Karpas-422 (cell line): ENCODE measurements at regions not wholly inside any gene's neighbourhood (a gene's known extent, or its start where the extent isn't known, plus 50 kb on each side); places are given as distances from the start of the nearest gene placed in this dataset.

ENCODE experiments used
- DNase-seq: peaks from one replicate; pipeline ENCODE4 v3.0.0-alpha.2; 2015
- H2AFZ ChIP-seq: fragments of 200-600 bp; sonication (generic); 2 replicates; pipeline ENCODE4 v1.6.1; 2014; ENCODE audit warnings: antibody characterized with exemption, low read length, mixed read lengths
- H3K27ac ChIP-seq: fragments of 200-600 bp; sonication (generic); 2 replicates; pipeline ENCODE4 v1.5.1; 2014; ENCODE audit warnings: mild to moderate bottlenecking, low read length, moderate library complexity
- H3K27me3 ChIP-seq: fragments of 200-600 bp; sonication (generic); 2 replicates; pipeline ENCODE4 v1.6.1; 2014; ENCODE audit warnings: low read length, mixed read lengths
- H3K36me3 ChIP-seq: fragments of 200-600 bp; sonication (generic); 2 replicates; pipeline ENCODE4 v1.6.1; 2014; ENCODE audit warnings: low read length, mixed read lengths; ENCODE audit not compliant: insufficient read depth
- H3K4me1 ChIP-seq: fragments of 200-600 bp; sonication (generic); 2 replicates; pipeline ENCODE4 v1.6.1; 2014; ENCODE audit warnings: mild to moderate bottlenecking, low read length, mixed read lengths
- H3K4me2 ChIP-seq: fragments of 200-600 bp; sonication (generic); 2 replicates; pipeline ENCODE4 v1.6.1; 2014; ENCODE audit warnings: low read length, low read depth, mild to moderate bottlenecking; ENCODE audit not compliant: poor library complexity, severe bottlenecking
- H3K4me3 ChIP-seq: fragments of 200-600 bp; sonication (generic); 2 replicates; pipeline ENCODE4 v1.5.1; 2014; ENCODE audit warnings: mild to moderate bottlenecking, antibody characterized with exemption, low read length, mixed read lengths
- H3K79me2 ChIP-seq: fragments of 200-600 bp; sonication (generic); 2 replicates; pipeline ENCODE4 v1.6.1; 2014; ENCODE audit warnings: mild to moderate bottlenecking, low read length, mixed read lengths
- H3K9ac ChIP-seq: fragments of 200-600 bp; sonication (generic); 2 replicates; pipeline ENCODE4 v1.6.0; 2014; ENCODE audit warnings: low read length
- H3K9me2 ChIP-seq: fragments of 200-600 bp; sonication (generic), shearing (Covaris generic); replicated peaks from 2 replicates; pipeline ENCODE4 v1.6.0; 2014; ENCODE audit warnings: mild to moderate bottlenecking, low read length, moderate library complexity; ENCODE audit not compliant: insufficient read depth
- H3K9me3 ChIP-seq: fragments of 300-700, 200-600 bp; sonication (generic); 2 replicates; pipeline ENCODE4 v1.6.1; 2014; ENCODE audit warnings: low read length, mixed read lengths
- H4K20me1 ChIP-seq: fragments of 200-600 bp; sonication (generic); 2 replicates; pipeline ENCODE4 v1.6.1; 2014; ENCODE audit warnings: mild to moderate bottlenecking, antibody characterized with exemption, low read length, low read depth; ENCODE audit not compliant: insufficient read depth

DNA sequence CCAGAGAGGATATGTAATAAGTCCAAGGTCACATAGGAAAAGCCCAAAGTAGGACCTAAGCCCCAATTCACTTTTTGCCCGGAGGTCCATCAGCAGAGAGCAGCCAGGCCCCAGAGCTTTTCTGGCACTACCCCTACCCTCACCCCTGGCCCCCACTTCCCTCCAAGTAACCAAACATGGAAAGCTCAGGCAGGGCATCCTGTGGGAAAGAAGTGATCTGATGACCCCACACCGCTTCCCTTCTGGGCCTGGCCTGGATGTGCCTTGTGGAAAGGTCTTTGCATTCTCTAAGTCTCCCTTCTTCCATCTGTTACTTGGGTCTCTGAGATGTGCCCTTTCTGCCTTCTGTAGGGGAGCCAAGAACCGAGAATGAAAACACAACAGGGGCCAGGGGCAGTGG lies 136.9 kb downstream of the TMEM132E start:
- no peaks in the 10 kb centered on the region for H3K27me3 ChIP-seq
- H3K4me1 ChIP-seq = no peaks in the 10 kb centered on the region
- no peaks in the 10 kb centered on the region for H3K36me3 ChIP-seq
- H3K9me2 ChIP-seq = no peaks in the 10 kb centered on the region
- H3K27ac ChIP-seq = no peak overlapping the region
- H3K4me2 ChIP-seq = no peak overlapping the region
- H4K20me1 ChIP-seq = 0 out of 2 replicates have a peak, but pooled peaks cover 3% of the 10 kb centered on the region
- H3K9ac ChIP-seq = no peak overlapping the region
- no peaks in the 10 kb centered on the region for H3K9me3 ChIP-seq
- no peak for DNase-seq
- H3K4me3 ChIP-seq = no peak overlapping the region
- no peak overlapping the region for H2AFZ ChIP-seq
- no peaks in the 10 kb centered on the region for H3K79me2 ChIP-seq

DNA sequence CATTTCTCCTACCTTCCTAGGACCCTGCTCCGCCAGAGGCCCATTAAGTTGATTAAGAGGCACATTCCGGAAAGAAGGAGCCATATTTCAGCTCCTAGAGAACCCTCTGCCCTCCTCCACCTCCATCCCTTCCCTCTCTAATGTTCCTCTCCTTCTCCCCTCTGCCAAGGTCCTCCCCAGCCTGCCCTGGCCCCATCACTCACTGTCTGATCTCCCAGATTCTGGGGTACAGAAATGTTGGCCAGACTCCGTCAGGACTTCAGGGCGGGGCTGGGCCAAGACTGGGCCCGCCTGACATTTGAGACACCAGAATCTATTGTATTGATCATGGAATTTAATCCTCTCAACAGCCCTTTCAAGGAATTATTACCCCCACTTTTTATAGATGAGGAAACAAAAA lies 136.1 kb downstream of the TMEM132E start:
- H2AFZ ChIP-seq = no peak overlapping the region
- no peaks in the 10 kb centered on the region for H3K27me3 ChIP-seq
- H3K9ac ChIP-seq = no peak overlapping the region
- no peak overlapping the region for H3K4me3 ChIP-seq
- 0 out of 2 replicates have a peak, but pooled peaks cover 3% of the 10 kb centered on the region for H4K20me1 ChIP-seq
- no peak overlapping the region for H3K4me2 ChIP-seq
- H3K9me2 ChIP-seq = no peaks in the 10 kb centered on the region
- no peaks in the 10 kb centered on the region for H3K79me2 ChIP-seq
- DNase-seq = no peak
- H3K27ac ChIP-seq = no peak overlapping the region
- no peaks in the 10 kb centered on the region for H3K9me3 ChIP-seq
- no peaks in the 10 kb centered on the region for H3K36me3 ChIP-seq
- H3K4me1 ChIP-seq = no peaks in the 10 kb centered on the region

DNA sequence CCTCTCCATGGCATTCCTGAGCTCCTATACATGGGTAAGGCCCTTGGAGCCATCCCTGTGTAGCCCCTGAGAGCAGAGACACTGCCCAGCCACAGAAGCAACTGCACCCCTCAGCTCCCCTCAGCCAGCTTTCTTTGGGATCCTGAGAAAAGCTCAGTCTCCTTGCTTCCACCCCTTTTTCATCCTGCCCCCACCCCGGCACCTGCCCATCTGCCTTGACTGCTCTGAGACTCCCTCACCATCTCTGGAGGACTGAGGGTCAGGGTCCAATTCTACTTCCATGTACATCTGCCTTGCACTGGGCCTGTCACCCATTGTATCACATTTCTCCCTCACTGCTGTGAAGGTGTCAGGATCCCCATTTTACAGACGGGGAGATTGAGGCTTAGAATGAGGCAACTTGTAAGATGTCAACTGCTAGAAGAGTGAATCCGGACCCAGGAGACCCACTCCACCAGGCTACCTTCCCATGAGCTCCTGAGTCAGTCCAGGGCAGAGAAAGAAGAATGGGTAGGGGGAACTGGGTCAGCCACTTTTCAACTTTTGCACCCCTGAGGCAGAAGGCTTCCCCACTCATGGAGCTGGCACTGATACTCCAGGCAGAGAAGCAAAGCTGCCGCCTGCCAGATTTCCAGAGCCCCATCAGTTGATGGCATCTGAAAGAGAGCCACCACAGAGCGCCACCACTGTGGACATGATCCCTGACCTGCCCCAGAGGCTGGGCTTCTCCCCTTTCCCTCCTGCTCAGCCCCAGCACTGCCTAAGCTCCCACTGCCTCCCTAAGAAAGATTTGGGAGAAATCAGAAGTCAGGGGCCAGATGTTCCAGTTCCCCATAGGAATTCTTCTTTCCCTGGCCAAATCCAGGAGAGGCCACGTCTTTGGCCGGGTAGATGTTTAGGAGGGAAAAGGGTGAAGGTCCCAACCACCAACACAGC lies 135.4 kb downstream of the TMEM132E start:
- no peaks in the 10 kb centered on the region for H3K79me2 ChIP-seq
- H3K9me2 ChIP-seq = no peaks in the 10 kb centered on the region
- H3K9me3 ChIP-seq = no peaks in the 10 kb centered on the region
- H3K27ac ChIP-seq = no peak overlapping the region
- H3K9ac ChIP-seq = no peak overlapping the region
- H3K4me2 ChIP-seq = no peak overlapping the region
- H3K36me3 ChIP-seq = no peaks in the 10 kb centered on the region
- no peaks in the 10 kb centered on the region for H3K4me1 ChIP-seq
- H4K20me1 ChIP-seq = no peaks in the 10 kb centered on the region
- DNase-seq = no peak
- no peak overlapping the region for H2AFZ ChIP-seq
- no peaks in the 10 kb centered on the region for H3K27me3 ChIP-seq
- H3K4me3 ChIP-seq = no peak overlapping the region

DNA sequence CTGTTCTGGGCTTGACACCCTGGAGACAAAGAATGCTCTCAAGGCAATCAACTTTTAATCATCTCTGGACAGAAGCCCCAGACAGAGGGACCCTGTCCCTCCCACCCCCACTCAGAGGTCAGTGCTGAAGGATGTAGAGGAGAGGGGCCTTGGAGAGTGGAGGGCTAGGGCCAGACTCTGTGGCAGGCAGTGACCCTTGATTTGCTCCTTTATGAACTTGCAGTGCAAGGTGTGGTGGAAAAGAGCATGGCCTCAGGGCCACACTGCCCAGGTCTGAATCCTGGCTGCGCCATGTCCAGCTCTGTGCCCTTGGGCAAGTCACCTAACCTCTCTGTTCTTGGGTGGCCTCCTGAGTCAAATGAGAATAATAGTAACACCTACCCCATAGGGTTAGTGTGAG lies 134.3 kb downstream of the TMEM132E start:
- Histone ChIP-seq H3K4me1 (no peaks in the 10 kb centered on the region), H4K20me1 (no peaks in the 10 kb centered on the region), H3K27ac (no peak overlapping the region), H3K4me3 (no peak overlapping the region), H2AFZ (no peak overlapping the region), H3K4me2 (no peak overlapping the region), H3K27me3 (no peaks in the 10 kb centered on the region), H3K9me3 (no peaks in the 10 kb centered on the region), H3K9ac (no peak overlapping the region), H3K36me3 (no peaks in the 10 kb centered on the region), H3K9me2 (no peaks in the 10 kb centered on the region), H3K79me2 (no peaks in the 10 kb centered on the region)
- no peak for DNase-seq

DNA sequence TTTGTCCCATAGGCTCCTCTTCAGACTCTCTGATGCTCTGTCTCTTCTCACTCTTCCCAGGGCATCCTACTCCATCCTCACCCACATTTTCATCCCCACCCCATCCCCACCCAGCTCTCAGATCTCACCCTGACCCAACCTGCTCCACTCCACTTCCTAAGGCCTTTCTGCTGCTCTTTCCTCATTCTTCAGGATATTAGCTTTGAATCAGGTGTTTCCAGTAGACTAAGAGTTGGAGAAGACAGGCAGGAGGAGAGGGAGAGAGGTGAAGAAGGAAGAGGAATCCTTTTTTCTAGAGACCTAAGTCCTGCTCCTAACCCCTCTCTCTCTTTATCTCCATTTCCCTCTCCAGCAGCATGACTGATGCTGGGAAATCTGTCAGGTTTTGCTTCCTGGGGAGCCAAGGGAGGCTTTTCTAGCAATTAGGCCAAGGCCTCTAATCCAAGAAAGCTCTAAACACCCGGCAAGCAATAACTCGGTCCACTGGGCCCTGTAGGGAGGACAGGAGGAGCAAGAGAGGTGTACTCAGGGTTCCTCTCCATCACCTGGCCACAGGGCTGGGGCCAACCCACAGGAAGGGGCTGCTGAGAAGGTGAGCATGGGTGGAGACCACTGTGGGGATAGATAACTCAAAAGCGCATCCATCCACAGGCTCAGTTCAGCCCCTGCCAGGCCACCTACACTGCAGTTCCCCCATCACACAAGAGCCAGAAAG lies 133.3 kb downstream of the TMEM132E start:
- no peak for DNase-seq
- Histone ChIP-seq H3K9ac (no peak overlapping the region), H3K9me2 (no peaks in the 10 kb centered on the region), H3K79me2 (no peaks in the 10 kb centered on the region), H3K27me3 (no peaks in the 10 kb centered on the region), H3K9me3 (no peaks in the 10 kb centered on the region), H4K20me1 (no peaks in the 10 kb centered on the region), H2AFZ (no peak overlapping the region), H3K4me2 (no peak overlapping the region), H3K4me3 (no peak overlapping the region), H3K27ac (no peak overlapping the region), H3K36me3 (no peaks in the 10 kb centered on the region), H3K4me1 (no peaks in the 10 kb centered on the region)

DNA sequence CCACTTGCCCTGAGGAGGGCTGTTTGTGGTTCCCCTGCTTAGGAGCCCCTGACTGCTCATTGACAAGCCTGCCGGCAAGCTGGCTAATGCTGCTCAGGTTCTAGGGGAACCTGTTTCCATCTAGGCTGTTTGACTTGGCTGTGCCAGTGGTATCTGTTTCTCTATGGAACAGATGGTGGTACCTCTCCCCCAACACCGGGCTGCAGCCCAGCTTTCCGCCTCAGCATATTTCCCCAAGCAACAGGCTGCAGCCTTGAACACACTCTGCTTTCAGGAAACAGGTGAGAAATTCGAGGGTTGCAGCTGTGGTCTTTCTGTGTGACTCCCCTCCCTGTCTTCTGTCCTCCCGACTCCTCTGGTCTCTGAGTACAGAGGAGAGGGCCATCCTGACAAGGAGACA lies 132.3 kb downstream of the TMEM132E start:
- Histone ChIP-seq H3K79me2 (no peaks in the 10 kb centered on the region), H4K20me1 (no peaks in the 10 kb centered on the region), H3K4me1 (no peaks in the 10 kb centered on the region), H3K4me3 (no peak overlapping the region), H3K9ac (no peak overlapping the region), H3K27ac (no peak overlapping the region), H3K9me2 (no peaks in the 10 kb centered on the region), H3K27me3 (no peaks in the 10 kb centered on the region), H3K4me2 (no peak overlapping the region), H2AFZ (no peak overlapping the region), H3K36me3 (no peaks in the 10 kb centered on the region), H3K9me3 (no peaks in the 10 kb centered on the region)
- no peak for DNase-seq

DNA sequence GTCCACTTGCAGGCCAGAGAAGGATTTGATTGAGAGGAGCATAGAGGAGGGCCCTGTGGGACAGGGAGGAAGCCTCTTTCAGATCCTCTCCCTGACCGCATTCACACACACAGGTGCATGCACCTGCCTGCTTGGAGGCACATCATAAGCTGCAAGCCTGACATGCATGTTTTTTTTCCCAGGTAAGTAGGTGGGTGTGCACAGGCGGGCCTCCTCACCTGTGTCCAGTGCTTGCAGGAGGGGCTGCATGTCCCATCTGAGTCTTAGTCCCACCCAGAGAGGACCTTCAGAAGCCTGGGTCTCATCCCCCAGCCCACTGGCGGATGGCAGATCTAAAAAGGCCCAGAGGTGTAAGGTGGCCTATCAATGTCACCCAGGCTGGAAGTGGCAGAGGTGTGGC lies 130.8 kb downstream of the TMEM132E start:
- H3K4me3 ChIP-seq = no peak overlapping the region
- H3K9me2 ChIP-seq = no peaks in the 10 kb centered on the region

DNA sequence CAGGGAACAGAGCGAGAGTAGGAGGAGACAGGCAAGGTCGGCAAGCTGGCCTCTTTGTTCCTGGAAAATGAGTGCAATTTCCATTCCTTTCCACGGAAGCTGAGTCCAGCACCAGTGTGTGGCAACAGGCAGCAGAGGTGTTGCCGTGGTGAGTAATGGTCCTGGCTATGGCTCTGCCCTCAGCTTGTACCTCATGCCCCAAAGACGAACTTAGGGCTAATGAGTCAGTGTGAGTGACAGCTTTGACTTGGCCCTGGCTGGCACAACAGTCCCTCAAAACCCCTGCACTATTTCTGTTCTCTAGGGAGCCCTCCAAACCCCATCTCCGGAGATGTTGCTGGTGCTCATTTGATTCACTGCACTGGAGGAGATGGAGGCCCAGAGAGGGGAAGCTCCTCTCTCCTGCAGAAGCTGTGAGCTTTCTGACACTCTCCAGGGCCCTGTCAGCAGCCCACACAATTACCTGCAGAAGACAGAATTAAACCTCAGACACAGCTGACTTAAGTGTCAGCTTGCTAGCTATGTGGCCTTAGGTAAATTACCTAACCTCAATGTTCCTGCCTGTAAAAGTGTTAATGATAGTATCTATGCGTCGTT lies 129.9 kb downstream of the TMEM132E start:
- Histone ChIP-seq H3K36me3 (no peaks in the 10 kb centered on the region), H3K27ac (no peak overlapping the region), H3K4me3 (no peak overlapping the region), H3K79me2 (no peaks in the 10 kb centered on the region), H3K9me2 (no peaks in the 10 kb centered on the region), H3K9ac (no peak overlapping the region), H3K27me3 (no peaks in the 10 kb centered on the region), H4K20me1 (no peaks in the 10 kb centered on the region), H3K4me1 (no peaks in the 10 kb centered on the region), H3K9me3 (no peaks in the 10 kb centered on the region), H3K4me2 (no peak overlapping the region), H2AFZ (no peak overlapping the region)
- DNase-seq = no peak

More for the DNA sequence above, 130.8 kb downstream of the TMEM132E start:
- no peak overlapping the region for H3K9ac ChIP-seq
- no peak overlapping the region for H3K27ac ChIP-seq
- no peaks in the 10 kb centered on the region for H3K27me3 ChIP-seq
- no peak overlapping the region for H2AFZ ChIP-seq
- DNase-seq = no peak
- H3K36me3 ChIP-seq = no peaks in the 10 kb centered on the region
- no peaks in the 10 kb centered on the region for H3K79me2 ChIP-seq
- no peaks in the 10 kb centered on the region for H4K20me1 ChIP-seq
- no peaks in the 10 kb centered on the region for H3K4me1 ChIP-seq
- H3K4me2 ChIP-seq = no peak overlapping the region
- no peaks in the 10 kb centered on the region for H3K9me3 ChIP-seq
